Thymus (tissue), 11 donors: ENCODE measurements at regions not wholly inside any gene's neighbourhood (a gene's known extent, or its start where the extent isn't known, plus 50 kb on each side); places are given as distances from the start of the nearest gene placed in this dataset.
"Not testable (repeated sequence)": the region's sequence is repeated elsewhere in the genome, so short reads cannot be mapped to it uniquely, and the experiment has no call there.

Experiments used
- DNase-seq, 9 donors: peaks; one replicate each; pipeline ENCODE4 v3.0.0-alpha.2; 2013; ENCODE audit warnings: low spot score in 9 of 9, low read depth in 6 of 9, missing footprints in 1 of 9
- H3K27ac ChIP-seq, 2 donors: one replicate each; pipeline ENCODE4 v1.5.1; 2013; ENCODE audit warnings: control low read depth in 1 of 2, low read depth in 1 of 2, low read length in 1 of 2, mild to moderate bottlenecking in 1 of 2, moderate library complexity in 1 of 2
- H3K27me3 ChIP-seq, 2 donors: one replicate each; pipeline ENCODE4 v1.5.1; 2013; ENCODE audit warnings: low read length in 1 of 2; ENCODE audit not compliant: control insufficient read depth in 2 of 2, insufficient read depth in 1 of 2
- H3K36me3 ChIP-seq, 2 donors: one replicate each; pipeline ENCODE4 v1.5.1; 2013; ENCODE audit warnings: low read length in 1 of 2, mild to moderate bottlenecking in 1 of 2, moderate library complexity in 1 of 2; ENCODE audit not compliant: control insufficient read depth in 2 of 2, insufficient read depth in 2 of 2
- H3K4me1 ChIP-seq, 2 donors: one replicate each; pipeline ENCODE4 v1.5.1; 2013; ENCODE audit warnings: low read length in 2 of 2; ENCODE audit not compliant: control insufficient read depth in 2 of 2, insufficient read depth in 2 of 2
- H3K4me3 ChIP-seq, 2 donors: one replicate each; pipeline ENCODE4 v1.5.1; 2013; ENCODE audit warnings: low read length in 2 of 2, control low read depth in 1 of 2, mild to moderate bottlenecking in 1 of 2
- H3K9me3 ChIP-seq, 2 donors: one replicate each; pipeline ENCODE4 v1.5.1; 2013; ENCODE audit warnings: low read length in 1 of 2, mild to moderate bottlenecking in 1 of 2; ENCODE audit not compliant: control insufficient read depth in 2 of 2, insufficient read depth in 1 of 2
- WGBS: extraction: QIAGEN DNeasy Blood & Tissue Kit; methylation state at CpG from one replicate; pipeline ENCODE4 v1.1.7; 2013; 5-methylcytosine and 5-hydroxymethylcytosine counted together
- donor health status: healthy.

DNA sequence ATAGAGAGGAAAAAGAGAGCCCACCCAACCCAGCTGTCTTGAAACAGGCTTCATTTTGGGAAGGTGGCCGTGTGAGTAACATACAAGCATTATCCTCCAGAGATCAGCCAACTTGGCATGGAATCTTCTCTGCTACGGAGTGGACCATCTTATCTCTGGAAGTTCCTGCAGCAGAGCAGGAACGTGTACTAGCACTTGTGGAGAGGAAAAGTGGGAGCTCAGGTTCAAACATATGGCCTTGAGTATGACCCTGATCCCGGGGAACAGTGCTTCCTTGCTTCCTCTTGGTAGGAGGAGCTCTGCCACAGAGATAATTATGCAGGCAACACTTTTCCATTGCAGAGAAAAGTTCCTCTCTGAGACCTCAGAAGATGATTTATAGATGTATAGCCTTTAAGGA, 490.4 kb upstream of the ACO1 start:
- Histone ChIP-seq H3K27me3 (no peaks in the 10 kb centered on the region), H3K36me3 (no peaks in the 10 kb centered on the region), H3K9me3 (no peaks in the 10 kb centered on the region), H3K27ac (no peak overlapping the region), H3K4me1 (no peaks in the 10 kb centered on the region), H3K4me3 (no peak overlapping the region)
- WGBS: 65% methylated on average over 4 of the region's 4 CpGs
- DNase-seq: no peak

DNA sequence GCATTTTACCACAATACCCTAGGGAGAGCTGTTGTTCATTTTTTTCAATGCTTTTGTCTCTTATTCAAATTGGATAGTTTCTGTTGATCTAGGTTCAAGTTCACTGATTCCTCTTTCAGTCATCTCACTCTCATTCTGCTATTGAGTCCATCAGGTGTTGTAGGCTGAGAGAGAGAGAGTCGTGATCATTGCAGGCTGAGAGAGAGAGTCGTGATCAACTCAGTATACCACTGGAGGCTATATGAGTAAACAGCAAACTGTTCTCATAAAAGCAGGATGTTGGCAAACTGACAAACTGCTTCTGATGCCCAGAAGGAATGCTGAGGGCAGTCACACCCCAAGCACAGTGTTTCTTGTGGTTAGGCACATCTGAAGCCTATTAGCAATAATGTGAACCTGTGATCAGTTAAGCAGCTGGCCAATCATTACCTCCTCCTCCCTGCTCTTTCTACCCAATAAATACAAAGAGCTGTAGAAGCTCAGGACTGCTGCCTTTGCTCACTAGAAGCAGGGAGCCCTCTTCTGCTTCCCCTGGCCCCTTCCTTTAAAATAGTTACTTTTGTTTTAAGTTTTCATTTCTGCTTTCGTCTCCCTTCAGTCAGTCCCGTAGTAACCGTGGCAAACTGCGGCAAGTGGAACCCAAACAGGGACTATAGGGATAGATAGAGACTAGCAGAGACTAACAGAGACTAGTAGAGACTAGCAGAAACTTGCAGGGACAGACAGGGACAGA, 476.1 kb upstream of the ACO1 start:
- Histone ChIP-seq H3K27ac (no peak overlapping the region), H3K27me3 (no peaks in the 10 kb centered on the region), H3K9me3 (no peaks in the 10 kb centered on the region), H3K4me3 (no peak overlapping the region), H3K36me3 (no peaks in the 10 kb centered on the region), H3K4me1 (no peaks in the 10 kb centered on the region)
- 86% methylated on average over 6 of the region's 6 CpGs for WGBS
- DNase-seq: no peak

DNA sequence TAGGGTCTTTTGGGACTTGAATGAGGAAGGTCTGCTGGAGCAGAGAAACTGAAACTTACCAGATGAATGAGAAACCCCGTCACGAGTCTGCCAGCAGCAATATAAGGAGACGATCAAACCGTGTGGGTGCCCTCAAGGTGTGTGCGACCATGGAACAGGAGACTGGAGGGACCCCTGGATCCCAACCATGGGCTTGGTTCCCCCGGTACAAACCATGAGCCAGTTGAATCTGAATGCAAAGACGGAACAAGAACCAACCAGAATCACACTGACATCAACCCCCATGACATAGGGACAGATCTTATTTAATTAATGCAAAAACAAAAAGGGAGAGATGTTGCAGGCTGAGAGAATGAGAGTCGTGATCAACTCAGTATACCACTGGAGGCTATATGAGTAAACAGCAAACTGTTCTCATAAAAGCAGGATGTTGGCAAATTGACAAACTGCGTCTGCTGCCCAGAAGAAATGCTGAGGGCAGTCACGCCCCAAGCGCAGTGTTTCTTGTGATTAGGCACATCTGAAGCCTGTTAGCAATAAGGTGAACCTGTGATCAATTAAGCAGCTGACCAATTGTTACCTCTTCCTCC, 475.5 kb upstream of the ACO1 start:
- WGBS: 87% methylated on average over 11 of the region's 11 CpGs
- H3K4me1 ChIP-seq: no peaks in the 10 kb centered on the region
- no peak overlapping the region for H3K4me3 ChIP-seq
- no peaks in the 10 kb centered on the region for H3K36me3 ChIP-seq
- no peaks in the 10 kb centered on the region for H3K27me3 ChIP-seq
- no peak for DNase-seq
- H3K9me3 ChIP-seq: no peaks in the 10 kb centered on the region
- no peak overlapping the region for H3K27ac ChIP-seq

DNA sequence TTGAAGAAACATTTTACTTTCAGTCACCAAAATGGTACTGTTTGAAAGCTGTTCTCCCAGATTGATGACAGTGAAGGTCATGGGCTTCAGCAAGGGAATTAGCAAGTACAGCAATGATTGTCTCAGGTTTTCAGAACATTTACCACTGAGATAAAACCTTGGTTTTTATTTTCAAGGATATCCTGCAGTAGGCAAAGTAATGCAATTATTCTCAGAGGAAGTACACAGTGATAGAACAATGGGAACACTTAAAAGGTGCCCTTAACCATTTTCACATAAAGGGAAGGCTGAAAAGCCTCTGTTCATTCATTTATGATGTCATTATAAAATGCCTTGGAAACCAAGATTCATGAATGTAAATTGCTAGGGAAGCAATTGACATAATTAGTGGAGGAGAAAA, 471.8 kb upstream of the ACO1 start:
- peaks cover 0 to 4% of the 10 kb centered on the region in 2 donors for H3K9me3 ChIP-seq
- H3K27me3 ChIP-seq: no peaks in the 10 kb centered on the region
- no peak for DNase-seq
- H3K36me3 ChIP-seq: no peaks in the 10 kb centered on the region
- H3K27ac ChIP-seq: no peak overlapping the region
- no peaks in the 10 kb centered on the region for H3K4me1 ChIP-seq
- H3K4me3 ChIP-seq: no peak overlapping the region

- Histone ChIP-seq H3K4me3 (no peak overlapping the region), H3K27me3 (no peaks in the 10 kb centered on the region), H3K9me3 (peaks cover 0 to 4% of the 10 kb centered on the region in 2 donors), H3K36me3 (no peaks in the 10 kb centered on the region), H3K27ac (no peak overlapping the region), H3K4me1 (no peaks in the 10 kb centered on the region)
- DNase-seq: no peak
- 75% methylated on average over 2 of the region's 2 CpGs for WGBS
Measured at GRCh38 chr9:31916591-31917241, 467.7 kb upstream of the ACO1 start.

GRCh38 chr9:31937737-31938136, 446.7 kb upstream of the ACO1 start:
- 96% methylated on average over 13 of the region's 13 CpGs for WGBS
- not testable (repeated sequence) for H3K27ac ChIP-seq, H3K36me3 ChIP-seq, H3K4me1 ChIP-seq, H3K9me3 ChIP-seq, H3K27me3 ChIP-seq, DNase-seq, H3K4me3 ChIP-seq

DNA sequence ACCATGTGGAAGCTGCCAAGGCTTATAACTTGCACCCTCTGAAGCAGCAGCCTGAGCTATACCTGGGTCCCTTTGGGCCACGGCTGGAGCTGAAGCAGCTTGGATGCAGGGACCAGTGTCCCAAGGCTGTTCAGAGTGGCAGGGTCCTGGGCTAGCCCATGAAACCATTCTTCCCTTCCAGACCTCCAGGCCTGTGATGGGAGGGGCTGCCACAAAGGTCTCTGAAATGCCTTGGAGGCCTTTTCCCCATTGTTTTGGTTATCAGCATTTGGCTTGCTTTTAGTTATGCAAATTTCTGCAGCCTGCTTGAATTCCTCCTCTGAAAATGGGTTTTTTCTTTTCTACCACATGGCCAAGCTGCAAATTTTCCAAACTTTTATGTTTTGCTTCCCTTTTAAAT, 433.7 kb upstream of the ACO1 start:
- no peak overlapping the region for H3K27ac ChIP-seq
- no peaks in the 10 kb centered on the region for H3K27me3 ChIP-seq
- no peak overlapping the region for H3K4me3 ChIP-seq
- no peaks in the 10 kb centered on the region for H3K36me3 ChIP-seq
- no peak for DNase-seq
- no peaks in the 10 kb centered on the region for H3K4me1 ChIP-seq
- WGBS: 72% methylated on average over 1 of the region's 1 CpG
- peaks cover 0 to 7% of the 10 kb centered on the region in 2 donors for H3K9me3 ChIP-seq

GRCh38 chr9:31958572-31958971, 425.9 kb upstream of the ACO1 start:
- Histone ChIP-seq H3K36me3 (no peaks in the 10 kb centered on the region), H3K4me1 (no peaks in the 10 kb centered on the region), H3K27ac (no peak overlapping the region), H3K4me3 (no peak overlapping the region), H3K9me3 (peaks cover 0 to 22% of the 10 kb centered on the region in 2 donors), H3K27me3 (no peaks in the 10 kb centered on the region)
- no peak for DNase-seq
- WGBS: 55% methylated on average over 1 of the region's 1 CpG

- Histone ChIP-seq H3K9me3 (no peaks in the 10 kb centered on the region), H3K27me3 (no peaks in the 10 kb centered on the region), H3K4me1 (no peaks in the 10 kb centered on the region), H3K27ac (no peak overlapping the region), H3K36me3 (no peaks in the 10 kb centered on the region), H3K4me3 (no peak overlapping the region)
- no peak for DNase-seq
- WGBS: 67% methylated on average over 2 of the region's 2 CpGs
Measured at GRCh38 chr9:31969552-31969951, 414.9 kb upstream of the ACO1 start.
